HG02763 (cell line): ENCODE measurements at regions not wholly inside any gene's neighbourhood (a gene's known extent, or its start where the extent isn't known, plus 50 kb on each side); places are given as distances from the start of the nearest gene placed in this dataset.

Source experiments
- ATAC-seq: cut with Tn5 transposase; IDR thresholded peaks from one replicate; pipeline ENCODE4 v1.9.1; 2021; ENCODE audit warnings: mild to moderate bottlenecking, moderate library complexity; ENCODE audit not compliant: unreplicated experiment

DNA sequence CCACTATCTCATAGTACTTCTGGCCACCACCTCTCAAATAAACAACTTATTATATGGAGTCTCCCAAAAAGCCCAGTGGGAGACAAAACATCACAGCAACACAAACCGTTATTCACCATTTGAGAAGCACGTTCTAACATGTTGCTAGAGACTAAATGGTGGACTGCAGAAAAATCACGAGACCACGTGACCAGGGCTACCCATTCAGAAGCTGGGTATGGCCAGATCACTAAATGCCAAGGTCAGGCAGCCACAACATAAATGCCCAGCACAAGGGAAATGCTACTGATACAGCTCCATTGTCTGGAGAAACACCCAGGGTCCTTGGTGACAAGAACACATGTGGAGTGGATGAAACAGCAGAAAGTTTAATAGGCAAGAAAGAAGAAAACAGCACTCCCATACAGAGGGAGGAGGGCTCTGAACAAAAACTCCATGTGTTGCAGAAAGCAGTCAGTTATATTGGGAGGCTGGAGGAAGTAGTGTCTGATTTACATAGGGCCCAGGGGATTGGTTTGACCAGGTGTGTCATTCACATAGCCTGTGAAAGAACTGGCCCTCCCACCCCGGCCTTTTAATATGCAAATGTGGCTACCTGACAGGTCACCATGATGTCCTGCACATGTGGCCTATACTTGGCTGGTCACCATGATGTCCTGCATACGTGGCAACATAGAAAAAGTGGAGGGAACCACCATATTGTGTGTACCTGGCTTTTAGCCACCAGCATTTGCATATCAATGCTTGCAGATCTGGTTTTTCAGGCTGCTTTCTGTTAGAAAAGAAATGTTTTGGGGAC, 97.2 kb downstream of the TRIM36 start:
- ATAC-seq = no peak

- ATAC-seq = no peak
Measured at GRCh38 chr5:115070737-115071136, 99.0 kb downstream of the TRIM36 start.

DNA sequence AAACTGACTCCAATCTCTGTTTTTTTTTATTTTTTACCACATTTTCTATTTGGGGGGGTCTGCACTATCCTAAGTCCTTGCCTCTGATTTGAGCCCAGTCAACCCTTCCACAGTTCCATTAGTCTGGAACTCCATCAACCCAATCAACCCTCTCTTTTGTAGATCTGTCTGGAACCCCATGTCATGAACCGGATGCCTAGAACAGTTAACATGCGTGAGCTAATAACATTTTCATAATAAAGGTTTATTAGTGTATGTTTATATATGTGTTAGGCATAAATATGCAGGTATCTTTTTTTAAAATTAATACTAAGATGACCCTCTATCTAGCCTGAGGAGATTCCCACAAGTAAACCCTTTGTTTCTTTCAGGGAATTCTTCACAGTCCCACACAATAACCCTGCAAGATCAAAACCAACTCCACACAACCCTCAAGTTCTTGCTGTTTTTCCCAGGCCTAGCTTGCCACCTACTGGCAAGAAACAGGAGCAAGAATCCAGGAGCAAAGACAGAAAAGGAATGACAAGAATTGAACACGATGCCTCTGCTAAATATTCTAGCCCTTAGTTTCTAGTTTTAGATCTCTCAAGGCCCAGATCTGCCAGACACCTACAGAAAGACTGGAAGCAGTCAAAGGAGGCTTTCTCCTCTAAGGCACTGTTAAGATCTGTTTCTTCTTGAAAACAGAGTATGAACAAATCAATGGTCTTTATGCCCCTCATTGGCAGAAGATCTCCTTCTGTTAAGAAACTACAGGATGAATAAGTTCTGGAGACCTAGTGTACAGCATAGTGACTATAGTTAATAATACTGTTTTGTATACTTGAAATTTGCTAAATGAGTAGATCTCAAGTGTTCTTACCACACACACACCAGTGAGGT, 100.4 kb downstream of the TRIM36 start:
- peak; percentile 23 for ATAC-seq

DNA sequence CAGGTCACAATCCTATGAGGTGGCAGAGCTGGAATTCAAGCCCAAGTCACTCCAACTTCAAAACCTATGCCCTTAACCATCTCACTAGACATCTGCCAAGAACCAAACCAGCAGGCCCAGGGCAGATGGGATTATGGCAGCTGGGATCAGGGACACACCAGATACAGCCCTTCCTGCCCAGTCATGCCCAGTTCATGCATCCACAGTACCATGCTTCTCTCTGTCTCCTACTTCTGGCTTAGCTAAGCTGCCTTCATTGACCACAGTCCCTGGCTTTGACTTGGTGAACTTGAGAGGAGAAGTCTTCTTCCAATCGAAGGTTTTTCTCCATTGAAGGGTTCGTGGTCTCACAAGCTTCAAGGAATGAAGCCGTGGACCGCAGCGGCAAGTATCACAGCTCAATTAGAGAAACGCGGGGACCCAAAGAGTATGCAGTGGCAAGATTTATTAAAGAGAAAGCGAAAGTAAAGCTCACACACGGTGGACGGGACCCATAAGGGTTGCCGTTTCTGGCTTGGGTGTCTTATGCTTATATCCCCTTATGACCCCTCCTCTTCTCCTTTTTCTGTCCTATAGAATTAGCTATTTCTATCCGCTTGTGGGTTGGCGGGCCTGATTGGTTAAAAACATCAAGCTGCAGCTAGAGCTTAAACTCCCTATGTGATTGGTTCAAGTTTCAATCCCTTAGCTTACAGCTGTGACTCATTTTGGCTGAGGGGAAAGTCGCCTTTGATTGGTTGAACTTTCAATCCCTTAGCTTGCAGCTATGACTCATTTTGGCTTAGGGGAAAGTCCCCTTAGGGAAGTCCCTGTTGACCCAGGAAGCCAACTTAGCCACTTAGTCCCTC, 101.2 kb downstream of the TRIM36 start:
- ATAC-seq = peak; percentile 74

DNA sequence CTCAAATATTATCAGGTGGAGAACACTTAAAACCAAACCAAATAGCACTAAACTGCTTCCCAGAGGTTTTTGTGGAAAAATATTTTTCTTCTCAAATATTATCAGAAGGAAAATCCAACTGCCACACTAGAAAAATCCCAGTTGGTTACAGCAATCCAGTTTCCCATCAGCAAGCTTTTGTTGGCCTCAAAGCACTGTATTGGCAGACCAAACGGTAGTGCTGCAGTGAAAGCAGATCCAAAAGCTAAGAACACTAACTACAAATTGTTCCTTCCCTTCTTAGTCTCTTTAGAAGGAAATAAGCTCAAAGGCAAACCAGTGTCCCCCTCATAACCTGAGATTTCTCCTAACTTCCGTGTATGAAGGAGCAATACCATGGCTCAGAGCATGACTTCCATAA, 105.3 kb downstream of the TRIM36 start:
- ATAC-seq = no peak

DNA sequence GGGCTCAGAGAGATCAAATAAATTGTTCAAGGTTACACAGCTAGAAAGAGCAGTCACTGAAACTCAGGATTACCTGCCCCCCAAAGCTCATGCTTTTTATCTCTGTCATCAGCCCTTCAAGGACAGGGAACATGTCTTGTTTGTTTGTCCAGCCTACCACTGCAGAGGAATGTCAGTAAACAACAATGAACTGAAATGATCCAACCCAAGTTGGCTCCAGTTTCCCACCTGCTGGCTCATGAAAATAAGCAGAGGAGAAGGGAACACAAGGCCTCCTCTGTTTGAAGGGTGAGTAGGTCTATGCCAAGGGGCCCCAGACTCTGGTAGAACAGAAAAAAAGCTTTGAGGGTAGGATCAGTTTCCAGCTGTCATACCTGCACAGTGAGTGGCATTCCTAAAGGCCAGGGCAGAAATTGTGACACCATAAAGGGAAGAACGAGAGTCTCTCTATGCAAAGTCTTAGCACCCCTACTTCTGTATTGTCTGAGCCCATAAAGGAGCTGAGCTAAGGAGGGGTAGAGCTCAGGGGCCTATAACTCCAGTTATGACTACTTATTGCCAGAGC, 115.2 kb downstream of the TRIM36 start:
- no peak for ATAC-seq

- ATAC-seq = no peak
Measured at GRCh38 chr5:115052948-115053347, 116.8 kb downstream of the TRIM36 start.

- no peak for ATAC-seq
Measured at GRCh38 chr5:115050866-115051265, 118.8 kb downstream of the TRIM36 start.

DNA sequence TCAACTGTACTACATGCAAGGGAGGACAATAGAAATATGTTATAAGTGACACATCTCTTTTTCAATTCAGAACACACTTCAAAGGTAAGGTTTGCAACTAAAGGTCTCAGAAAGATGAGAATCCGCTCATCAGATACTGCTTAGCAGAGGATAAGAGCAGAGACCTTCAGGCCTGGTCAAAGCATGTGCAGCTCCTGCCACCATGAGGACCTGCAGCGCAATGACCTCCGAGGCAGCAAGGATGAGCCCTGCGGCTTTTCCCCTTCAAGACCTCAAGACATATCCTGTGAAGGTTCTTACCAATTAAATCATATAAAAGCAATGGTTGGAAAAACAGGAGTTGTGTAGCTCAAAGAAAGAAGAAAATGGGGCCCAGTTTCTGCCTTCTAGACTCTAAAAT, 135.8 kb downstream of the TRIM36 start:
- no peak for ATAC-seq

- no peak for ATAC-seq
Measured at GRCh38 chr5:115028557-115028956, 141.2 kb downstream of the TRIM36 start.

DNA sequence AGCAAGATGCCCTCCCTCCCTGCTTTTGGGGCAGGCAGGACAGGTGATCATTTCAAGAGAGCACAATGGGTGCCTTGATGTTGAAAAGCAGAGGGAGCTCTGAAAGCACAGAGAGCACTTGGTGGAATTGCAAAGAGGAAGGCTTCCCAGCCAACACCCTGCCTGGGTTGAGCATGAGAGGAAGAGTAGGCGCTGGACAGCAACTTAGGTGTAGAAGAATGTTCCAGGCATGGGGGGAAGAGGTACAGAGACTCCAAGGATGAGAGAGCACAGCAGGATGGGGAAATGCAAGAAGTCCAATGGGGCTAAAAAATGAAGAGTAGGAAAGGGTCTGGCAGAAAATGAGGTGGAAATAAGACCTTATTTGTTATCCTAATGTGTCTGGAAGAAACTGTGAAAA, 144.8 kb downstream of the TRIM36 start:
- ATAC-seq = no peak

DNA sequence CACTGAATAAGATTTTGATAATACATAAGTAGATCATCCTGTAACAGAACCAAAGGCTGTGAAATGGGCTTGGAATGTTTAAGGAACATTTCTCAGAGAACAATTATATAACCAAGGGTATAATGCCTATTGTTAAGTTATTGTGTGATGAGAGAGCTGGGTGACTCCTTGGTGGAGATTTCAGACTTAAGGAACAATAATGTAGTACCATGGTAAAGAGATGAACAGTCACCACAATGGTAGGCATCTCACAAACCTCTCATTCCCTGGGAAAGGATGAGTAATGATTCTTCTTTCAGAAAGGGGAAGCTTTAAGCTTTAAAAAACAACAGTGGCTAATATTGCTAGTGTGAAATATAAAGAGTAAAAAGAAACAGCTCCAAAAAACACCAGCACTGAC, 147.4 kb downstream of the TRIM36 start:
- no peak for ATAC-seq

GRCh38 chr5:115016646-115017045, 153.1 kb downstream of the TRIM36 start:
- ATAC-seq = no peak

DNA sequence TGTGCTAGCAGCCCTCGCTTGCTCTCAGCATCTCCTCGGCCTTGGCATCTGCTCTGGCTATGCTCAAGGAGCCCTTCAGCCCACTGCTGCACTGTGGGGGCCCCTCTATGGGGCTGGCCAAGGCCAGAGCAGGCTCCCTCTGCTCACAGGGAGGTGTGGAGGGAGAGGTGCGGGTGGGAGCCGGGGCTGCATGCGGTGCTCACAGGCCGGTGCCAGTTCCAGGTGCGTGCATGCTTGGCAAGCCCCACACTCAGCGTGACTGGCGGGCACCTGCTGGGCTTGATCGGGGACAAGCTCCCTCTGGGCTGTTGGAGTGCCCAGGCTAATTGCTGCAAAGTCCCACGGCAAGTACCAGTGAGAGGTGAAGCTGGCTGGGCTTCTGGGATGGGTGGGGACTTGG, 170.5 kb downstream of the TRIM36 start:
- no peak for ATAC-seq

GRCh38 chr5:114989512-114989911, 180.2 kb downstream of the TRIM36 start:
- no peak for ATAC-seq

GRCh38 chr5:114988096-114988495, 181.6 kb downstream of the TRIM36 start:
- ATAC-seq = no peak

DNA sequence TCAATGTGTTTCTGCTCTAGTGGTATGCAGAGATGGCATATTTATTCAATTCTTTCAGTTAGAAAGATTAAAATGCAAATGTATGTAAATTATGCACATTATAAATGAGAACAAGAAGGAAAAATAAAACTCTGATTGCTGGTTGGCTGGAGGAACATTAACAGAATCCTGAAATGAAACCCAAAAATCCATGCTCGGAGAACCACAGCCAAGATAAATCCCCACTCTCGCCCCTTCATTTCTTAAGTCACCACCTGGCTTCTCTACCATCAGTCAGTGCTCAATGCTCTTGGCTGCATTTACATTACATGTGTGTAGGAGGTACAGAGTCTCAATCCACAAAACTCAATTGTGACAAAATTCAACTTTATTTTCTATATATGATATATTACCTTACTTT, 184.9 kb downstream of the TRIM36 start:
- no peak for ATAC-seq

- no peak for ATAC-seq
Measured at GRCh38 chr5:114981111-114981510, 188.6 kb downstream of the TRIM36 start.

DNA sequence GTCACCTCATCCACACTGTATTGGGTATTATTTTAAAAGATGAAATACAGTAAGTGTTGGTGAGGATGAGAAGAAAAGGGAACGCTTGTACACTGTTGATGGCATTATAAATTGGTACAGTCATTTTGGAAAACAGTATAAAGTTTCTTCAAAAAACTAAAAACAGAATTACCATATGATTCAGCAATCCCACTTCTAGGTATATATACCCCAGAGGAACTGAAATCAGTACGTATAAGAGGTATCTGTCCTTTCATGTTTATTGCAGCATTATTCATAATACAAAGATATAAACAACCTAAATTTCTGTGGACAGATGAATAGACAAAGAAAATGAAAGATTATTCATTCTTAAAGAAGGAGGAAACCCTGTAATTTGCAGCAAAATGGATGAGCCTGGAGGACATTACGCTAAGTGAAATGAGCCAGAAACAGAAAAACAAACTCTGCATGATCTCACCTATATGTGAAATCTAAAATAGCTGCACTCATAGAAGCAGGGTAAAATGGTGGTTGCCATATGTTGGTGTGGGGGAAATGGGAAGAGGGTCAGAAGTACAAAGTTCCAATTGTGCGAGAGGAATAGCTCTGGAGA, 191.6 kb downstream of the TRIM36 start:
- no peak for ATAC-seq

GRCh38 chr5:114969482-114969881, 200.2 kb downstream of the TRIM36 start:
- no peak for ATAC-seq
